Astrocyte of the cerebellum (primary cell): ENCODE measurements at regions not wholly inside any gene's neighbourhood (a gene's known extent, or its start where the extent isn't known, plus 50 kb on each side); places are given as distances from the start of the nearest gene placed in this dataset.

Source experiments
- DNase-seq: peaks from one replicate; pipeline ENCODE4 v3.0.0-alpha.2; 2011; ENCODE audit warnings: low read depth
- H3K4me3 ChIP-seq: 2 replicates; pipeline ENCODE4 v1.5.1; 2011; ENCODE audit warnings: mild to moderate bottlenecking, low read depth, low read length, moderate library complexity
- in situ Hi-C: cut with HindIII; loops from 2 replicates; pipeline ENCODE4 v1.10.0; 2017; ENCODE audit warnings: low sequenced_read_pairs
- TF ChIP-seq, protein P1 (sequence below): IDR thresholded peaks from 2 replicates; pipeline ENCODE4 v1.5.1; 2012; ENCODE audit warnings: low read length, low read depth, moderate library complexity, mild to moderate bottlenecking; ENCODE audit errors: missing control alignments

DNA sequence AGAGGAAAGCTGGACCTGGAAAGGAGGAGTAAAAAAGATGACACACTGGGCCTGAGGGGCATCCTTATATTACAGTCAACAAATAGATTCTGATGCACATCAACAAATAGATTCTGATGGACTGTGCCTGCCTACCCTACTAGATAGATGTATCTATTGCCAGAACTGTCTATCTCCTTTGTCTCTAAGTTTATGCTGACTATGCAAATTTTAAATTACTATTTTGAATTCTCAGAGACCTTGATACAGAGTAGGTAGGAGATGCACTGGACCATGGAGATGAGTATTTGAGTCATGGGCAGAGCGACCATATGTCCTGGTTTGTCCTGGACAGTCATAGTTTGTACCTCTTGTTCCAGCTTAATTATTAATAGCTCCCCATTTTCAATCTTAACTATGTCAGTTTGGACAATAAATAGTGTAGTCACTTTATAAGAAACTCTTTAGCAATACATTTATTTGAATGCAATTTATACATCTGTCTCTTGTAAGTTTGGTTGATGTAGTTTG is 247.9 kb upstream of the PPP1R2C start:
- TF ChIP-seq, protein P1, sequence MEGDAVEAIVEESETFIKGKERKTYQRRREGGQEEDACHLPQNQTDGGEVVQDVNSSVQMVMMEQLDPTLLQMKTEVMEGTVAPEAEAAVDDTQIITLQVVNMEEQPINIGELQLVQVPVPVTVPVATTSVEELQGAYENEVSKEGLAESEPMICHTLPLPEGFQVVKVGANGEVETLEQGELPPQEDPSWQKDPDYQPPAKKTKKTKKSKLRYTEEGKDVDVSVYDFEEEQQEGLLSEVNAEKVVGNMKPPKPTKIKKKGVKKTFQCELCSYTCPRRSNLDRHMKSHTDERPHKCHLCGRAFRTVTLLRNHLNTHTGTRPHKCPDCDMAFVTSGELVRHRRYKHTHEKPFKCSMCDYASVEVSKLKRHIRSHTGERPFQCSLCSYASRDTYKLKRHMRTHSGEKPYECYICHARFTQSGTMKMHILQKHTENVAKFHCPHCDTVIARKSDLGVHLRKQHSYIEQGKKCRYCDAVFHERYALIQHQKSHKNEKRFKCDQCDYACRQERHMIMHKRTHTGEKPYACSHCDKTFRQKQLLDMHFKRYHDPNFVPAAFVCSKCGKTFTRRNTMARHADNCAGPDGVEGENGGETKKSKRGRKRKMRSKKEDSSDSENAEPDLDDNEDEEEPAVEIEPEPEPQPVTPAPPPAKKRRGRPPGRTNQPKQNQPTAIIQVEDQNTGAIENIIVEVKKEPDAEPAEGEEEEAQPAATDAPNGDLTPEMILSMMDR = no peak
- in situ Hi-C loops = no loop called here
- DNase-seq = no peak

DNA sequence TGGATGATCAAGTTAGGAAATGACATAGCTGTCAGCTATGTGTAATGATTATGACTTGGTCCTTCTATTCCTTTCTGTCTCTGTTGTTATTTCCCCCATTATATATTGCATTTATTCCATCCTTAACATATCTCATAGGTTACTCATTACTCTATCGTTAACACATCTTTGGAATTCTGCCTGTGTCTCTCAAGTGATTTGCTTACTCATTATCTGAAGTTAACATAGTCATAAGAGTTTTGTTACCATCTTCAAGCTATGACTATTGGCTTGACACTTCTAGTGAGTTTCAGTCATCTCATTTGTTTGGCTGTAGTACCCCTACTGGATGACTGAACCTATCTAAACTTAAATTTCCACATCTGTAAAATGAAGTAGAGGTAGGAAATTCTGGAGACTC is 286.1 kb upstream of the PPP1R2C start:
- DNase-seq = no peak
- TF ChIP-seq, protein P1 = no peak
- H3K4me3 ChIP-seq = no peak overlapping the region
- in situ Hi-C loops = no loop called here

More for the DNA sequence above, 247.9 kb upstream of the PPP1R2C start:
- no peak overlapping the region for H3K4me3 ChIP-seq

DNA sequence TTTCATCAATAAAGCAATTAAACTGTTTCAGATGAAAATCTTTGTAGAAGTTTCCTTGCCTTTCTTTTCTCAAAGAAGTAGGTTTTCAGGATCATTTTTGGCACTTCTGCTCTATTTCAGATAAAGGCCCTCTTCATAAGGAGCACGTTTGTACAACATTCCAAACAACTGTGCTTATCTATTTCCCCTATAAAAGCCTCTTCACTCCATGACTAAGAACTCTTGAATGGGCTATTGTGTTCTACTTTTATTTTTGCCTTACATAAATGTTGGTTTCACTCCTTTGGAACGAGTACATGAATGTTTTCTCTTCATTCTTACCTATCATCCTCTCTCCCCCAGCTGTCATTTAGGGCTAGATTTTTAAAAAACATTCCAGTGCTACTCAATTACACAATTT is 288.0 kb upstream of the PPP1R2C start:
- DNase-seq = no peak
- H3K4me3 ChIP-seq = no peak overlapping the region
- TF ChIP-seq, protein P1 = no peak
- in situ Hi-C loops = no loop called here

DNA sequence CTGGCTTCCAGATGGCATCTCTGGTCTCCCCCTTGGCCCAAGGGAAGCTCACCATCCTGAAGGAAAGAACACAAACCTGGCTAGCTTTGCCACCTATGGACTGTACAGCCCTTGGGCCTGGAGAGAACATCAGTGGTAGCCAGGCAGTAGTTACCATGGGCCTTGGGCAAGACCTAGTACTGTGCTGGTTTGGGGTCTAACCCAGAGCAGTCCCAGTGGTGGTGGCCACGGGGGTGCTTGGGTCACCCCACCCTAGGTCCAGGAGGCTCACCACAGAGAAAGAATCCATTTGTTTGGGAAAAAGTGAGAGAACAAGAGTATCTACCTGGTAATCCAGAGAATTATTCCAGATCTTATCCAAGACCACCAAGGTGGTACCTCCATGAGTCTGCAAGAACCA is 290.7 kb upstream of the PPP1R2C start:
- DNase-seq = no peak
- no peak overlapping the region for H3K4me3 ChIP-seq
- TF ChIP-seq, protein P1 = no peak
- in situ Hi-C loops = no loop called here

DNA sequence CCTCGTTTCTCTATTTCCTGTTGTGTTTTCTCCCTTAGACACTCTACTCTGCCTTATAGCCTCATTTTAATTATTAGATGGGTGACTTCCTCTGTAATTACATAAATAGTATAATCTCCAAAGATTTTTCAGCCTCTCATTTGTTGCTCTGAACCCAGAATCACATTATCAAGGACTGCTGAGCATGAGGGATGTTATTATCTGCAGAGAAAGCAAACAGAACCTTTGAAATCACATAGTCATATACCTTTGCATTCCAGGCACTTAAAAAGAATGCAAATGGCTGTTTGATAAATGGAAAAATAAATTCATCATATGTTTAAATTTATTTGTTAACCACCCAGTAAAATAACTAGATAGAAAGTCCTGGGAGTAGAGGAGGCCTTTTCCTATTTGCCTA is 305.1 kb upstream of the PPP1R2C start:
- TF ChIP-seq, protein P1 = no peak
- in situ Hi-C loops = no loop called here
- no peak overlapping the region for H3K4me3 ChIP-seq
- DNase-seq = no peak

DNA sequence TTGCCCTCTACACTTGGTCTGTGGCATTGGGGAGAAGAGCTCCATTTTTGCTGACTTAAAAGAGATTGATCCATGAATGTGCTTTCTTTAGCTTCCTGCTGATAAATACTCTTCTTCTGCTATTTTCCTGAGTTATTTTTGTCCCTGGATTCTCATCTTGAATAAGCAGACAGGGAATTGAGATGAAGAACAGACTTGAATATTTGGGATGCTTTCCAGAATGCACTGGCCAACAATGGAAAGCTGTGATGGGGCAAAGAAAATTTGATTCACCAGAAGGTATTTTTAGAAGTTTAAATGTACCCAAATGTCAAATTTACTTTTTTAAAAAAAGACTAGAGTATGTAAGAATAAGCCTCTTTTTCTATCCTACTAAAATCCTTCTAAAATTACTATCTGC is 309.9 kb upstream of the PPP1R2C start:
- no peak overlapping the region for H3K4me3 ChIP-seq
- no peak for DNase-seq
- in situ Hi-C loops = no loop called here
- TF ChIP-seq, protein P1 = no peak

DNA sequence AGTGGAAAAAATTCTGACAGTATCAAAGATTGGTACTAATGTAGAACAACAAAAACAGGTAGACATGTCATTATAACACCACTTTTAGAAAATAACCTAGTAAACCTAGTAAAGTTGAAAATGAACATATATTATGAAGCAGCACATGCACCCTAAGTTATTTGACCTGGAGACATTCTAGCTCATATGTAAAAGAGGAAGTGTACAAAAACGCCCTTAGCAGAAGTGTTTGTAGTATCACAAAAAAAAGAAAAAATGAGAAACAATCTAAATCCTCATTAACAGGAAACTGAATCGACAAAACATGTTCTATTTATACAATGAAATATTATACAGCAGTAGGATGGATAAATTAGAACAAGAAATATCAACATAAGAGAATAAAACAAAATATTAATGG is 318.9 kb upstream of the PPP1R2C start:
- no peak for DNase-seq
- TF ChIP-seq, protein P1 = no peak
- no peak overlapping the region for H3K4me3 ChIP-seq
- in situ Hi-C loops = no loop called here
